Stimulated activated CD4-positive, alpha-beta T cell treated with anti-CD3 and anti-CD28 coated beads, TNF-alpha, amount 100 ng/mL, for 24 hours (primary cell): ENCODE measurements at regions not wholly inside any gene's neighbourhood (a gene's known extent, or its start where the extent isn't known, plus 50 kb on each side); places are given as distances from the start of the nearest gene placed in this dataset.

Source experiments
- DNase-seq, 3 experiments: peaks; one replicate each; pipeline ENCODE4 v3.0.0-alpha.2; 2020; ENCODE audit warnings: low read depth in 3 of 3

- no peak for DNase-seq
Measured at GRCh38 chr10:10498781-10499180, 518.9 kb upstream of the CELF2 start.

- DNase-seq = no peak
Measured at GRCh38 chr10:10499839-10500238, 517.8 kb upstream of the CELF2 start.

- DNase-seq = no peak
Measured at GRCh38 chr10:10500937-10501336, 516.7 kb upstream of the CELF2 start.

- DNase-seq = no peak
Measured at GRCh38 chr10:10503772-10504171, 513.9 kb upstream of the CELF2 start.

- DNase-seq = no peak
Measured at GRCh38 chr10:10508211-10508610, 509.5 kb upstream of the CELF2 start.

- DNase-seq = no peak
Measured at GRCh38 chr10:10510179-10510578, 507.5 kb upstream of the CELF2 start.

- no peak for DNase-seq
Measured at GRCh38 chr10:10513067-10513466, 504.6 kb upstream of the CELF2 start.

GRCh38 chr10:10513898-10514297 lies 503.8 kb upstream of the CELF2 start:
- no peak for DNase-seq

- DNase-seq = no peak
Measured at GRCh38 chr10:10514797-10515196, 502.9 kb upstream of the CELF2 start.

- no peak for DNase-seq
Measured at GRCh38 chr10:10515479-10516204, 502.0 kb upstream of the CELF2 start.

- no peak for DNase-seq
Measured at GRCh38 chr10:10516346-10517130, 501.1 kb upstream of the CELF2 start.

- DNase-seq = no peak
Measured at GRCh38 chr10:10517866-10518265, 499.8 kb upstream of the CELF2 start.

- no peak for DNase-seq
Measured at GRCh38 chr10:10519674-10520073, 498.0 kb upstream of the CELF2 start.

GRCh38 chr10:10520491-10521385 lies 496.9 kb upstream of the CELF2 start:
- peak in 1 of 3 experiments; percentile 1 for DNase-seq

- DNase-seq = no peak
Measured at GRCh38 chr10:10526846-10527245, 490.8 kb upstream of the CELF2 start.

GRCh38 chr10:10527861-10528562 lies 489.7 kb upstream of the CELF2 start:
- DNase-seq = no peak

GRCh38 chr10:10528563-10528910 lies 489.1 kb upstream of the CELF2 start:
- DNase-seq = no peak

- no peak for DNase-seq
Measured at GRCh38 chr10:10530313-10530712, 487.4 kb upstream of the CELF2 start.

GRCh38 chr10:10532236-10532635 lies 485.4 kb upstream of the CELF2 start:
- no peak for DNase-seq

GRCh38 chr10:10532826-10533225 lies 484.8 kb upstream of the CELF2 start:
- DNase-seq = no peak

GRCh38 chr10:10533437-10533836 lies 484.2 kb upstream of the CELF2 start:
- no peak for DNase-seq

GRCh38 chr10:10538326-10538725 lies 479.3 kb upstream of the CELF2 start:
- no peak for DNase-seq
